Mesothelial cell of epicardium (in vitro differentiated cells): ENCODE measurements at regions not wholly inside any gene's neighbourhood (a gene's known extent, or its start where the extent isn't known, plus 50 kb on each side); places are given as distances from the start of the nearest gene placed in this dataset.
A peak's percentile ranks its signal among the peaks of the same experiment; 100 is the strongest.

Experiments used
- DNase-seq, 2 experiments: peaks; one replicate each; pipeline ENCODE4 v3.0.0; 2021; ENCODE audit warnings: low spot score in 2 of 2; ENCODE audit not compliant: unreplicated experiment in 2 of 2
- H3K27ac Mint-ChIP-seq: 2 replicates; pipeline ENCODE4 v1.8.0; 2021; ENCODE audit warnings: mixed read lengths
- H3K27me3 Mint-ChIP-seq: 2 replicates; pipeline ENCODE4 v1.8.0; 2021; ENCODE audit warnings: low read depth, mixed read lengths
- H3K36me3 Mint-ChIP-seq: 2 replicates; pipeline ENCODE4 v1.8.0; 2021; ENCODE audit warnings: mixed read lengths
- H3K4me1 Mint-ChIP-seq: 2 replicates; pipeline ENCODE4 v1.8.0; 2021; ENCODE audit warnings: mixed read lengths
- H3K4me3 Mint-ChIP-seq: 2 replicates; pipeline ENCODE4 v1.8.0; 2021; ENCODE audit warnings: mild to moderate bottlenecking, moderate library complexity, mixed read lengths
- H3K9me3 Mint-ChIP-seq: 2 replicates; pipeline ENCODE4 v1.8.0; 2021; ENCODE audit warnings: mixed read lengths
- CTCF ChIP-seq: fragments of 200-600 bp; sonication (generic); IDR thresholded peaks from one replicate; pipeline ENCODE4 v1.5.0; 2021; ENCODE audit warnings: antibody characterized with exemption; ENCODE audit not compliant: unreplicated experiment

DNA sequence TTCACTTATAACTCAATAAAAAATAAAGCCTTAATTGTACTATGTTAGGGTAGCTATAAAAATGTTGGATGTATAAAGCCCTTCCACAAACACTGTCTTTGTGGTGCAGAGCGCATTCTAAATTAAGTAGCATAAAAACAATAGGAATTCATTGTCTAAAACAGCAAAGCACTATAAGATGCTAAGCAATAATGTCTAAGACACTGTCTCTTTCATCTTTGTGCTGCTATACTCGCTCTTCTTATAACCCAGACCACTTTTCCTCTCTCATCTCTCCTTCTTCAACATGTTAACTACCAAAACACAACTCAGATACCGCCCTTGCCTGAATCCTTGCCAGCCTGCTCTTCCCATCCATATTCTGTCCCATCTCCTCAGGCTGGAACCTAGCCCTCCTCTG, 170.0 kb downstream of the CENPC start:
- H3K4me3 Mint-ChIP-seq, result no peak overlapping the region
- H3K4me1 Mint-ChIP-seq, result peaks cover 3% of the 10 kb centered on the region
- no peak for DNase-seq
- H3K36me3 Mint-ChIP-seq, result no peaks in the 10 kb centered on the region
- no peak overlapping the region for H3K27ac Mint-ChIP-seq
- TF ChIP-seq CTCF, result no peak
- no peaks in the 10 kb centered on the region for H3K27me3 Mint-ChIP-seq
- H3K9me3 Mint-ChIP-seq, result peaks cover 9% of the 10 kb centered on the region

GRCh38 chr4:67371615-67372014, 173.7 kb downstream of the CENPC start:
- TF ChIP-seq CTCF, result no peak
- H3K4me3 Mint-ChIP-seq, result no peak overlapping the region
- no peaks in the 10 kb centered on the region for H3K27me3 Mint-ChIP-seq
- H3K36me3 Mint-ChIP-seq, result no peaks in the 10 kb centered on the region
- DNase-seq, result no peak
- no peak overlapping the region for H3K27ac Mint-ChIP-seq
- H3K4me1 Mint-ChIP-seq, result peaks cover 18% of the 10 kb centered on the region
- no peaks in the 10 kb centered on the region for H3K9me3 Mint-ChIP-seq

DNA sequence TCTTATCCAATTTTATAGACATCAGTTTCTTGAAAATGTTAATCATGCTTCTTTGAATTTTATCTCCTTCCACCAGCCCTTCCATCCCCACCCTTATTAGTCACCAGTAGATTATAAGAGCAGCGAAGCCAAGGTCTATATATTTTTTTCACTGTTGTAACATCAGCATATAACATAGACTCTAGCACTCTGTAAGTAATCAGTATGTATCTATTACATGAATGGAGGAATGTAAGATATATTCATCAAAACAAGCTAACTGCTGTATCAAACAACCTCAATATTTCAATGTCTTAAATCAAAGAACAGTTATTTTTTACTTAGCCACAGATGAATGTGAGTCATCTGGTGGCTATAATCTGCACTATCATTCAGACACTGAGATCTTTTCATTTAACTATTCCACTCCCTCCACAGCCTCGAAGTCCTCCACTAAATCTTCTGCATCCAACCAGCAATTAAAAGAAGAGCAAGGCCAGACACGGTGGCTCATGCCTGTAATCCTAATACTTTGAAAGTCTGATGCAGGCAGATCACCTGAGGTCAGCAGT, 178.9 kb downstream of the CENPC start:
- peaks cover 2% of the 10 kb centered on the region for H3K36me3 Mint-ChIP-seq
- peaks cover 37% of the 10 kb centered on the region for H3K4me1 Mint-ChIP-seq
- no peaks in the 10 kb centered on the region for H3K27me3 Mint-ChIP-seq
- H3K4me3 Mint-ChIP-seq, result no peak overlapping the region
- TF ChIP-seq CTCF, result no peak
- DNase-seq, result no peak
- H3K27ac Mint-ChIP-seq, result peak overlapping the region; percentile 35
- H3K9me3 Mint-ChIP-seq, result peaks cover 10% of the 10 kb centered on the region

DNA sequence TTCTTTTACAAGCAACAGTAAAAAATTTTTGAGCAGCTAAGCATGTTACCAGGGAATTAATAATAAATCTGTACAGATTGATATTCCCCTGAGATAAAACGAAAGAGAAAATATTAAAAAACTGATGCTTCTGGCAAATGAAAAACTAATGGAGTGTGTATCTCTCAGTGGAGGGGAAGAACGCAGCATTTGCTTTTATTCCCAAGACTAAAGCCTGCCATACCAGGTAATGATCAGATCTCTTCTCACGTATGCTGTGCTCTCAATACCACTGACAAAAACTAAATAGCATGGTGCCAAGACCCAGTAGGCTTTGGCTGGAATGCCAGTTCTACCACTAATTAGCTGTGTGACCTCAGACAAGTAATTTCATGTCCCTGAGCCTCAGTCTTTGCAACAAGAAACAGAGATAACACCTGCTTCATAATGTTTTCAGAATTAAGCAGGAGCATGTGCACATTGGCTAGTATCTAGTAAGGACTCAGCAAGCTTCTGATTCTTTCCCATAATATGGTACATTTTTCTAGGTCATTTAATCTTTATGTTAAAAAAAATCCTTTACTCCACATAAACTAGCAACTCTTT, 179.6 kb downstream of the CENPC start:
- H3K36me3 Mint-ChIP-seq, result peaks cover 4% of the 10 kb centered on the region
- TF ChIP-seq CTCF, result no peak
- H3K4me3 Mint-ChIP-seq, result no peak overlapping the region
- H3K4me1 Mint-ChIP-seq, result peaks cover 37% of the 10 kb centered on the region
- H3K27me3 Mint-ChIP-seq, result no peaks in the 10 kb centered on the region
- H3K27ac Mint-ChIP-seq, result peak overlapping the region; percentile 35
- H3K9me3 Mint-ChIP-seq, result peaks cover 14% of the 10 kb centered on the region
- DNase-seq, result no peak

DNA sequence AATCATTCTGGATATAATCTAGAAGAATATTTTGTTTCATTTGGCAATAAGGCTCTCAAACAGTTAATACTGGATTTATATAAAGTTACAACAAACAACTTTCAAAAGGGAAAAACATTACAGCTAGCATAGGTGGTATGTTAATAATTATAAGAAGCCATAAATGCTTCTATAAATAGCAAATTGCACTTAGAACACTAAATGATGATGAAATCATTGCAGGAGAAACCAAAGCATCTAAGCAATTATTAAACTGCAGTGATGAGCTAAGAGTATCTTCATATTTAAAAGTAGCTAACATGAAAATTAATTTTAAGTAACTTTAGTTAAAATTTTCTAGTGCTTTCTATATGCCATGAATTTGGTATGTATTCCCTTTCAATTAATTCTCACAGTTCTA, 189.5 kb downstream of the CENPC start:
- Mint-ChIP-seq H3K9me3 (peaks cover 15% of the 10 kb centered on the region), H3K27ac (no peak overlapping the region), H3K27me3 (peaks cover 5% of the 10 kb centered on the region), H3K36me3 (peaks cover 1% of the 10 kb centered on the region), H3K4me1 (peaks cover 5% of the 10 kb centered on the region), H3K4me3 (no peak overlapping the region)
- TF ChIP-seq CTCF, result no peak
- DNase-seq, result no peak
